PC-3 (cell line): ENCODE measurements at regions not wholly inside any gene's neighbourhood (a gene's known extent, or its start where the extent isn't known, plus 50 kb on each side); places are given as distances from the start of the nearest gene placed in this dataset.

Source experiments
- ATAC-seq: fragments of 200-7000 bp; cut with Tn5 transposase; 2 replicates; pipeline ENCODE4 v1.9.1; 2020; ENCODE audit warnings: mild to moderate bottlenecking, moderate library complexity
- BruUV-seq: library from RNA; stranded (reverse); fragments of 400-500 nt; replicated peaks from 2 replicates; lab custom pipeline; 2021; lab: Mats Ljungman, UMichigan
- CTCF ChIA-PET: fragments of 300-600 bp; sonication (Branson Sonifier 250); formaldehyde crosslinking; loops from one replicate; lab custom pipeline; 2022; ENCODE audit warnings: antibody characterized with exemption; lab: Charles Lee
- POLR2A ChIA-PET: fragments of 300-600 bp; sonication (Branson Sonifier 250); formaldehyde crosslinking; loops from one replicate; lab custom pipeline; 2022; ENCODE audit warnings: antibody characterized with exemption; ENCODE audit not compliant: unreplicated experiment; lab: Charles Lee
- DNase-seq: peaks from one replicate; pipeline ENCODE4 v3.0.0-alpha.2; 2015
- H2AFZ ChIP-seq: fragments of 300-600 bp; sonication (generic); 2 replicates; pipeline ENCODE4 v1.6.0; 2016; ENCODE audit warnings: antibody characterized with exemption, low read length
- H3F3A ChIP-seq: fragments of 300-600 bp; sonication (generic); one replicate; pipeline ENCODE4 v1.6.0; 2017; ENCODE audit warnings: antibody characterized with exemption, low read length, control low read depth, mild to moderate bottlenecking; ENCODE audit not compliant: unreplicated experiment
- H3K27ac ChIP-seq: fragments of 300-600 bp; sonication (generic); 2 replicates; pipeline ENCODE4 v1.5.1; 2016; ENCODE audit warnings: mild to moderate bottlenecking, low read length
- H3K27me3 ChIP-seq: fragments of 300-600 bp; sonication (generic); 2 replicates; pipeline ENCODE4 v1.6.1; 2016; ENCODE audit warnings: low read length, mixed read lengths
- H3K36me3 ChIP-seq: fragments of 300-600 bp; sonication (generic); 2 replicates; pipeline ENCODE4 v1.6.1; 2016; ENCODE audit warnings: low read depth, mixed run types, low read length, mixed read lengths
- H3K4me1 ChIP-seq: fragments of 300-600 bp; sonication (generic); 2 replicates; pipeline ENCODE4 v1.5.1; 2016; ENCODE audit warnings: low read length; ENCODE audit not compliant: insufficient read depth
- H3K4me2 ChIP-seq: fragments of 300-600 bp; sonication (generic); 2 replicates; pipeline ENCODE4 v1.6.0; 2016; ENCODE audit warnings: low read length
- H3K4me3 ChIP-seq: fragments of 300-600 bp; sonication (generic); 2 replicates; pipeline ENCODE4 v1.5.1; 2016; ENCODE audit warnings: mild to moderate bottlenecking, low read length, mixed read lengths
- H3K79me2 ChIP-seq: fragments of 300-600 bp; sonication (generic); 2 replicates; pipeline ENCODE4 v1.6.1; 2017; ENCODE audit warnings: low read length, mixed read lengths
- H3K9ac ChIP-seq: fragments of 300-600 bp; sonication (generic); 2 replicates; pipeline ENCODE4 v1.6.0; 2016; ENCODE audit warnings: mild to moderate bottlenecking, low read length
- H3K9me2 ChIP-seq: fragments of 300-600 bp; sonication (generic); replicated peaks from 2 replicates; pipeline ENCODE4 v1.6.1; 2016; ENCODE audit warnings: mixed run types, low read length, mixed read lengths
- H3K9me3 ChIP-seq: fragments of 300-600 bp; sonication (generic); 2 replicates; pipeline ENCODE4 v1.6.1; 2016; ENCODE audit warnings: low read length, mixed read lengths
- H4K20me1 ChIP-seq: fragments of 300-600 bp; sonication (generic); 2 replicates; pipeline ENCODE4 v1.6.1; 2016; ENCODE audit warnings: low read length, mixed read lengths
- CTCF ChIP-seq: fragments of 300-600 bp; sonication (generic); conservative IDR thresholded peaks from 2 replicates; pipeline ENCODE4 v1.5.1; 2017; ENCODE audit warnings: antibody characterized with exemption, low read depth, mild to moderate bottlenecking, low read length
- EZH2 ChIP-seq: fragments of 300-600 bp; sonication (generic); IDR thresholded peaks from one replicate; pipeline ENCODE4 v1.6.1; 2017; ENCODE audit warnings: antibody characterized with exemption, mild to moderate bottlenecking, low read length; ENCODE audit not compliant: unreplicated experiment
- EZH2phosphoT487 ChIP-seq: fragments of 300-600 bp; sonication (generic); IDR thresholded peaks from 2 replicates; pipeline ENCODE4 v1.6.1; 2018; ENCODE audit warnings: mild to moderate bottlenecking, antibody characterized with exemption, low read length, borderline replicate concordance
- intact Hi-C: fragments of 100-400 bp; cut with micrococcal nuclease; formaldehyde crosslinking; loops from 2 replicates; pipeline ENCODE4 v1.9.0; 2023

GRCh38 chr2:196442211-196442610 is 197.3 kb upstream of the CCDC150 start:
- no peak overlapping the region for H3K4me3 ChIP-seq
- no peak overlapping the region for H3K27ac ChIP-seq
- H4K20me1 ChIP-seq: no peaks in the 10 kb centered on the region
- peaks cover 6% of the 10 kb centered on the region; the same call in 1 of the 2 replicates for H3K9me2 ChIP-seq
- TF ChIP-seq EZH2phosphoT487 (no peak), CTCF (no peak), EZH2 (no peak)
- H3K9ac ChIP-seq: no peak overlapping the region
- peak; percentile 42; the same call in 1 of the 2 replicates for ATAC-seq
- no peaks in the 10 kb centered on the region for H3K4me1 ChIP-seq
- no peaks in the 10 kb centered on the region for H3K9me3 ChIP-seq
- intact Hi-C loops: no loop called here
- H3K79me2 ChIP-seq: no peaks in the 10 kb centered on the region
- peaks cover 4% of the 10 kb centered on the region; the same call in 1 of the 2 replicates for H3K27me3 ChIP-seq
- POLR2A ChIA-PET: no interaction called here
- BruUV-seq: no TSS peak
- CTCF ChIA-PET: no interaction called here
- H2AFZ ChIP-seq: no peak overlapping the region
- H3K4me2 ChIP-seq: no peak overlapping the region
- H3K36me3 ChIP-seq: no peaks in the 10 kb centered on the region
- no peaks in the 10 kb centered on the region for H3F3A ChIP-seq
- no peak for DNase-seq

DNA sequence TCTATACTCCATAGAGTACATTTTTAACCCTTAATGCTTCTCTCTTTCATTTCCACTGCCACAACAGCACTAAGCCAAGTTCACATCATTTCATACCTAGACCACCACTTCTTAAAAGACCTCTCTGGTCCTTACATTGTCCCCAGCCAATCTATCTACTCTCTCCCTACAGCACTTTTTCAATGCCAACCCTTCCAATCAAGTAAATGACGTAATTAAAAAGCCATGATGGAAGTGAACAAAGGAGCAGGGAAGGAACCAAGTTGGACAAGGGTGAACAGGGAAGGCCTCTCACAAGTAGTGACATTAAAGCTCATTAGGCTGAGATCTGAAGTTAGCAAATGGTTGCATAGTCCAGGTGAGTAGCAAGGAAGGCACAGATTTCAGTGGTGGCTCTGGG is 195.1 kb upstream of the CCDC150 start:
- ChIA-PET POLR2A (no interaction called here), CTCF (no interaction called here)
- Histone ChIP-seq H3K9me2 (peaks cover 6% of the 10 kb centered on the region; the same call in 1 of the 2 replicates), H3K4me1 (no peaks in the 10 kb centered on the region), H3K36me3 (no peaks in the 10 kb centered on the region), H3K27me3 (peaks cover 4% of the 10 kb centered on the region; the same call in 1 of the 2 replicates), H3K4me3 (no peak overlapping the region), H3F3A (no peaks in the 10 kb centered on the region), H3K9me3 (no peaks in the 10 kb centered on the region), H2AFZ (no peak overlapping the region), H3K27ac (no peak overlapping the region), H3K9ac (no peak overlapping the region), H4K20me1 (no peaks in the 10 kb centered on the region), H3K4me2 (no peak overlapping the region), H3K79me2 (no peaks in the 10 kb centered on the region)
- ATAC-seq (no peak), DNase-seq (no peak)
- TF ChIP-seq EZH2phosphoT487 (no peak), CTCF (no peak), EZH2 (no peak)
- intact Hi-C loops: no loop called here
- BruUV-seq: no TSS peak

DNA sequence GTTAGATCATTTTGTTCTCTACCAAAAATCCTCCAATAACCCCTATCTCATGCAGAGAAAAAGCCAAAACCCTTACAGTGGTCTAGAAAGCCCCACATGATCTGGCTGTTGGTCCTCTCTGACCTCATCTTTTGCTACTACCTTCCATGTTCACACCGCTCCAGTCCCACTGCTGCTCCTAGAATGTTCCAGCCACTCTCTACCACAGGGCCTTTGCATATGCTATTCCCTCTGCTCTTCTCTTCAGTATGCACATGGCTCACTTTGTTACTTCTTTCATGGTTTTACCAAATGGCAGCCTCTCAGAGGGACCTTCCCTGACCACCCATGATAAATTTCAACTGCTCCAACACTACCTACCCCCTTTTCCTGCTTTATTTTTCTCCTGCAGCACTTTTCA is 193.5 kb upstream of the CCDC150 start:
- ChIA-PET POLR2A (no interaction called here), CTCF (no interaction called here)
- ATAC-seq: no peak
- H3K27me3 ChIP-seq: no peaks in the 10 kb centered on the region
- no peak overlapping the region for H3K9ac ChIP-seq
- no peak overlapping the region for H3K4me2 ChIP-seq
- no peak overlapping the region for H2AFZ ChIP-seq
- no peak overlapping the region for H3K4me3 ChIP-seq
- H4K20me1 ChIP-seq: no peaks in the 10 kb centered on the region
- no peak for DNase-seq
- intact Hi-C loops: no loop called here
- no peaks in the 10 kb centered on the region for H3K4me1 ChIP-seq
- H3K79me2 ChIP-seq: no peaks in the 10 kb centered on the region
- no peaks in the 10 kb centered on the region for H3F3A ChIP-seq
- no peak overlapping the region for H3K27ac ChIP-seq
- H3K36me3 ChIP-seq: no peaks in the 10 kb centered on the region
- TF ChIP-seq EZH2phosphoT487: no peak
- TF ChIP-seq EZH2: no peak
- no peak for TF ChIP-seq CTCF
- no TSS peak for BruUV-seq
- peaks cover 6% of the 10 kb centered on the region; the same call in 1 of the 2 replicates for H3K9me2 ChIP-seq
- no peaks in the 10 kb centered on the region for H3K9me3 ChIP-seq
